ENCODE measurements at regions not wholly inside any gene's neighbourhood (a gene's known extent, or its start where the extent isn't known, plus 50 kb on each side); places are given as distances from the start of the nearest gene placed in this dataset.
"Not testable (repeated sequence)": the region's sequence is repeated elsewhere in the genome, so short reads cannot be mapped to it uniquely, and the experiment has no call there.

DNA sequence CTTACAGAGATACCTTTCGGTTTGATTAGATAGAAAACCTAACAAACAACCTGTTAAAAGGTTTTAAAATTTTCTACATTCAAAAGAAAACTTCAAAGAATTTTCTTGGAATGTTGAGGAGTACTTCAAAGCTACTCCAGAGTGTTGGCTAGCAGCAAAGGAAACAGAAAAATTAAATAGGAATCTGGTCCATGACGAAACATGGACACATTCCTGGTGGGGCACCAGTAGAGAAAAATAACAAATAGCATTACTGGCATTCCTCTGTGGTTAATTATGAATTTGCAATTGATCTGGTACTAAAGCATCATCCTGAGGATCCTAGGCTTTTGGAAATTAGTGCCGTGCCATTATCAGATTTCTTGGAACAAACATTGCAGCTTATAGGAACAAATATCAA, 59.5 kb upstream of the DPPA4 start:
- H3K9me3 Mint-ChIP-seq (ENCODE audit: unreplicated experiment), result peaks cover 2% of the 10 kb centered on the region
- H3K36me3 Mint-ChIP-seq (ENCODE audit: unreplicated experiment), result no peaks in the 10 kb centered on the region
- TF ChIP-seq, protein P1, sequence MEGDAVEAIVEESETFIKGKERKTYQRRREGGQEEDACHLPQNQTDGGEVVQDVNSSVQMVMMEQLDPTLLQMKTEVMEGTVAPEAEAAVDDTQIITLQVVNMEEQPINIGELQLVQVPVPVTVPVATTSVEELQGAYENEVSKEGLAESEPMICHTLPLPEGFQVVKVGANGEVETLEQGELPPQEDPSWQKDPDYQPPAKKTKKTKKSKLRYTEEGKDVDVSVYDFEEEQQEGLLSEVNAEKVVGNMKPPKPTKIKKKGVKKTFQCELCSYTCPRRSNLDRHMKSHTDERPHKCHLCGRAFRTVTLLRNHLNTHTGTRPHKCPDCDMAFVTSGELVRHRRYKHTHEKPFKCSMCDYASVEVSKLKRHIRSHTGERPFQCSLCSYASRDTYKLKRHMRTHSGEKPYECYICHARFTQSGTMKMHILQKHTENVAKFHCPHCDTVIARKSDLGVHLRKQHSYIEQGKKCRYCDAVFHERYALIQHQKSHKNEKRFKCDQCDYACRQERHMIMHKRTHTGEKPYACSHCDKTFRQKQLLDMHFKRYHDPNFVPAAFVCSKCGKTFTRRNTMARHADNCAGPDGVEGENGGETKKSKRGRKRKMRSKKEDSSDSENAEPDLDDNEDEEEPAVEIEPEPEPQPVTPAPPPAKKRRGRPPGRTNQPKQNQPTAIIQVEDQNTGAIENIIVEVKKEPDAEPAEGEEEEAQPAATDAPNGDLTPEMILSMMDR (IDR thresholded peaks at IDR 0.05; ENCODE audit: partially characterized antibody, unreplicated experiment), result no peak
- no peaks in the 10 kb centered on the region for H3K4me1 Mint-ChIP-seq (ENCODE audit: low read depth, unreplicated experiment)
- DNase-seq, result no peak
- H3K27ac Mint-ChIP-seq (ENCODE audit: unreplicated experiment), result no peak overlapping the region
- no peaks in the 10 kb centered on the region for H3K27me3 Mint-ChIP-seq (ENCODE audit: unreplicated experiment)
- H3K4me3 Mint-ChIP-seq (ENCODE audit: unreplicated experiment), result no peak overlapping the region

DNA sequence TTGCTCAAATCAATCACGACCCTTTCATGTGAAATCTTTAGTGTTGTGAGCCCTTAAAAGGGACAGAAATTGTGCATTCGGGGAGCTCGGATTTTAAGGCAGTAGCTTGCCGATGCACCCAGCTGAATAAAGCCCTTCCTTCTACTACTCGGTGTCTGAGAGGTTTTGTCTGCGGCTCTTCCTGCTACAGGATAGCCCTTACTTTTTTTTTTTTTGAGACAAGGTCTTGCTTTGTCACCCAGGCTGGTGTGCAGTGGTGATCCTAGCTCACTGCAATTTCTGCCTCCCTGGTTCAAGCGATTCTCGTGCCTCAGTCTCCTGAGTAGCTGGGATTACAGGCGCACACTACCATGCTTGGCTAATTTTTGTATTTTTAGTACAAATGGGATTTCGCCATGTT, 56.4 kb upstream of the DPPA4 start:
- not testable (repeated sequence) for H3K4me1 Mint-ChIP-seq (ENCODE audit: low read depth, unreplicated experiment); H3K4me3 Mint-ChIP-seq (ENCODE audit: unreplicated experiment); H3K27me3 Mint-ChIP-seq (ENCODE audit: unreplicated experiment); H3K27ac Mint-ChIP-seq (ENCODE audit: unreplicated experiment); H3K36me3 Mint-ChIP-seq (ENCODE audit: unreplicated experiment); H3K9me3 Mint-ChIP-seq (ENCODE audit: unreplicated experiment); DNase-seq

DNA sequence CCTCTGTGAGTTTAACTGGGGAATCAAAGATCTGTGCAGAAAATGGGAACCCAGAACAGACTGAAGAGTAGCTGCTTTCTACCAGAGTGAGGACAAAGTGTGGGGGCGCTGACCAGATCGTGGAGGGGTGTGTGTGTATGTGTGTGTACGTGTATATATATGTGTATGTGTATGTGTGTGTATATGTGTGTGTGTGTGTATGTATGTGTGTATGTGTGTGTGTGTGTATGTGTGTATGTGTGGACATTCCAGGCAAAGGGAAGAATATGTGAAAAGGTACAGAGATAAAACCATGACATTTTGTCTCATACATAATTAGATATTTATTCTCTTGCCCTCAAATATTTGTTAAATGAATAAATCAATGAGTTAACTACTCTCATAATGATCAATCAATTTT, 54.9 kb upstream of the DPPA4 start:
- Mint-ChIP-seq H3K4me3 (ENCODE audit: unreplicated experiment) (no peak overlapping the region), H3K4me1 (ENCODE audit: low read depth, unreplicated experiment) (no peaks in the 10 kb centered on the region), H3K27me3 (ENCODE audit: unreplicated experiment) (no peaks in the 10 kb centered on the region), H3K36me3 (ENCODE audit: unreplicated experiment) (no peaks in the 10 kb centered on the region), H3K27ac (ENCODE audit: unreplicated experiment) (no peak overlapping the region), H3K9me3 (ENCODE audit: unreplicated experiment) (peaks cover 2% of the 10 kb centered on the region)
- no peak for DNase-seq
- TF ChIP-seq, protein P1 (IDR thresholded peaks at IDR 0.05; ENCODE audit: partially characterized antibody, unreplicated experiment), result no peak

DNA sequence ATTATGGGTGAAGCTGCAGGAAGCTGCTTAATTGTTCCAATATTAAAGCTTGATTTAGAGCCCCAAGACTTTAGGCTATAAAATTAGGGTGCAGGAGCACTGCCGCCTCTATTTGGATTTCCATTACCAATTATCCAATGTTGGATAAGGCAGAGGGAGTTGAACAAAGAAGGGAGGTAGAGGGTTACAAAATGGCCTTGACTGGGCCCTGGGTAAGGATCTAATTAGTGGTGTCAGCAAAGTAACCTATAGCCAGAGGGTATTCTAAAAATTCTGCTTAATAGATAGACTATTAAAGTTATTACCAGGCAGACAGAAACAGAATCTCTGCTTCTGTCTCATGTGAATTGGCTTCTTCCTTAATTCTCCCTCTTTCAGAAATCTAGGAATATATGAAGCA, 50.3 kb upstream of the DPPA4 start:
- Mint-ChIP-seq H3K27me3 (ENCODE audit: unreplicated experiment) (no peaks in the 10 kb centered on the region), H3K4me1 (ENCODE audit: low read depth, unreplicated experiment) (peaks cover 2% of the 10 kb centered on the region), H3K36me3 (ENCODE audit: unreplicated experiment) (no peaks in the 10 kb centered on the region), H3K4me3 (ENCODE audit: unreplicated experiment) (no peak overlapping the region), H3K9me3 (ENCODE audit: unreplicated experiment) (no peaks in the 10 kb centered on the region), H3K27ac (ENCODE audit: unreplicated experiment) (no peak overlapping the region)
- TF ChIP-seq, protein P1 (IDR thresholded peaks at IDR 0.05; ENCODE audit: partially characterized antibody, unreplicated experiment), result no peak
- no peak for DNase-seq

DNA sequence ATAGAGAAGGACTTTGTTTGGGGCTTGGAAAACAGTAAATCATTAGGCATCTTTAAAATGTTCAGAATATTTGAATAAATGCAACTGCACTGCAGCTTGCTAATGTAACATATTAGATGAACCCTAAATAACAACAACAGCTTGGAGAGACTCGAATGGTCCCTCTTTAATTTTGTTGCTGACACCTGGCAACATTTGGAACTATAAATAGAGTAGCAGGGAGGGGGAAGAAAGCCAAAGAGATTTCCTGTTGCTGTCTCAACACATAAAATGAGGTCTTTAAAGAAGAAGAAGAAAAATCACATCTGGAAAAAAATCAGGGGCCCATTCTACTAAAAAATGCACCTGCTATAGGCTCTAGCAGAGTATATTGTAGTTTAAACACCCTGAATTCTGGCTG, 49.9 kb upstream of the DPPA4 start:
- no peak for DNase-seq
- Mint-ChIP-seq H3K9me3 (ENCODE audit: unreplicated experiment) (no peaks in the 10 kb centered on the region), H3K27me3 (ENCODE audit: unreplicated experiment) (no peaks in the 10 kb centered on the region), H3K4me3 (ENCODE audit: unreplicated experiment) (no peak overlapping the region), H3K27ac (ENCODE audit: unreplicated experiment) (no peak overlapping the region), H3K4me1 (ENCODE audit: low read depth, unreplicated experiment) (peaks cover 2% of the 10 kb centered on the region), H3K36me3 (ENCODE audit: unreplicated experiment) (no peaks in the 10 kb centered on the region)
- TF ChIP-seq, protein P1 (IDR thresholded peaks at IDR 0.05; ENCODE audit: partially characterized antibody, unreplicated experiment), result no peak

Measured in glutamatergic neuron (in vitro differentiated cells).